Left renal cortex interstitium (tissue), 4 donors: ENCODE measurements at regions not wholly inside any gene's neighbourhood (a gene's known extent, or its start where the extent isn't known, plus 50 kb on each side); places are given as distances from the start of the nearest gene placed in this dataset.
"Not testable (repeated sequence)": the region's sequence is repeated elsewhere in the genome, so short reads cannot be mapped to it uniquely, and the experiment has no call there.

Experiments
- DNase-seq, 4 donors: peaks; one replicate each; pipeline ENCODE4 v3.0.0-alpha.2; 2013; ENCODE audit warnings: low read depth in 4 of 4, low spot score in 2 of 4, missing footprints in 1 of 4

DNA sequence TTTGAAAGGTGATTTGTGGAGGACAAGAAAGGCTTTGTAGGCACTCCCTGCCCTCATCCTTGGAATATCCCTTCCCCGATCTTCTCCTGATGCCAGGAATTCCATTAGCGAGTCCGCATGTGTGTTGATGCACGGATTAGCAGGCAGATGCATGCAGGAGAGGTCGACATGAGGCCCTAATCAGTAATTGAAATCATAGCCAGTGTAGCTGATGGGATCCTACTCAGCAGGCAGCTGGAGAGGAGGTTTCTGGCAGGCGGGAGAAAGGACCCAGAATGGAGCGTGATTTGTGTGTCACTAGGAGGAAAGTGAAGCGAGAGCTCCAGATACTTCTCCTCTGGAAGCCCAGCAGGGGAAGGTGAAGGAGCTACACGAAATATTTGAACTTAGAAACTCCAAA, 196.3 kb upstream of the CDH11 start:
- DNase-seq, result no peak

DNA sequence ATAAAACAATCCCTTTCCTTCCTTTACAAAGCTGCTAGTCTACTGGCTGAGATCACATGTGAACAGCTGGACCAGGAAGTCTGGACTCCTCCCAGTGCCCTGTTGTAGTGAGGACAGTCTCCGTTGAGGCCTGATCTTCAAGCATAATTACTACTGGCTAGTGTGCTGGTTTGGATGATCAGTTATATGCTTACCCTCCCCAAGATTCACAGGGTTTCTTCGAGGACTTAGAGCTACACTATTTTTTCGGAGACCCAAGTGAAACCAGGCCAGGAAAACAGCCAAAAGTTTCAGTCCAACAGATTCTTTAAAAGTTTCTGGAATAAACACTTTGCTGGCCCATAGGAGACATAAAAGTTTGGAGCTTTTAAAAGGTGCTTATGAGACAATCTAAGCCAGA, 194.9 kb upstream of the CDH11 start:
- no peak for DNase-seq

DNA sequence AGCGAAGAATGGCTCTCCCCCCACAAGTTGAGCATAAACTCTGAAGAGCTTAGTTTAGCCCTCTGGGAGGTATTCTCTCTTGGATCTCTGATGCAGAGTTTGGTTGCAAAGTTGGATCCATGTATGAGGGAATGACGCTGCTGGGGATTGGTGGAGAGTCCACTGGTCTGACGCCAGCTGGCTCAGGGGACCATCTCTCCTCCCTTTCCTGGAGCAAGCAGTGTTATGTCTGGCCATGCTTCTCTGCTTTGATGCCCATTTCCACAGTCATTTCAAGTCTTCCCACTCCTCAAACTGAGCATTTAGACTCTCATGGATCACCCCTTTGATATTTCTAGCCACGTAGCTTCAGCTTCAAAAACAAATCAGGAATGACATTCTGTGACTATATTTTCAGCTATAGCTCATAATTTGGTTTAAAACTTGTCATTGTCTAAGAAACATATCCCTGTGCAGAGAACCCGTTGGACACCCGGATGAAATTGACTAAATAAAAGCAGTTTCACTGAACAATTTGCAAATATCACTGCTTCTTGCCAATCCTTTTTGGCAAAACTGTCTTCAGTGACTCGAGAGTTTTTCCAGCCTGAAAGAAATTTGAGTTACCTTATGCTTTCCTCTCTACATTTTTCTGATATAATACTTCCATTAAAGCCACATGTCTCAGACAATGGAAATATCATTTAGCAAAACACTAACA, 193.4 kb upstream of the CDH11 start:
- DNase-seq, result no peak

DNA sequence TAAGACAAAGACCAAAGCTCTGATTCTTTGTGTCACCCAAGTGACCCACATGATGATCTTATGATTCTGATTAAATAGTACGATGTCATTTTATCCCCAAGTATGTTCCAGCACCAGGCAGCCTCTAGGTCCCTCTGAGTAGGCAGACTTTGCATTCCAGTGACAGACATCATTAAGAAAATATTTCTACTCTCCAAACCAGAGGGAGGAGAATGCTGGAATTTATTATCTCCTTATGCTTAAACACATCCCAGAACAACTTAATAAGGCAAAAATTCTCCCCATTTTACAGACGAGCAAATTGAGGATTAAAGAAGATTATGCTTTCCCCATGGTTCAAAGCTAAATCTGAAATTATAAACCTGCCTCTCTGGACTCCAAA, 192.8 kb upstream of the CDH11 start:
- no peak for DNase-seq

DNA sequence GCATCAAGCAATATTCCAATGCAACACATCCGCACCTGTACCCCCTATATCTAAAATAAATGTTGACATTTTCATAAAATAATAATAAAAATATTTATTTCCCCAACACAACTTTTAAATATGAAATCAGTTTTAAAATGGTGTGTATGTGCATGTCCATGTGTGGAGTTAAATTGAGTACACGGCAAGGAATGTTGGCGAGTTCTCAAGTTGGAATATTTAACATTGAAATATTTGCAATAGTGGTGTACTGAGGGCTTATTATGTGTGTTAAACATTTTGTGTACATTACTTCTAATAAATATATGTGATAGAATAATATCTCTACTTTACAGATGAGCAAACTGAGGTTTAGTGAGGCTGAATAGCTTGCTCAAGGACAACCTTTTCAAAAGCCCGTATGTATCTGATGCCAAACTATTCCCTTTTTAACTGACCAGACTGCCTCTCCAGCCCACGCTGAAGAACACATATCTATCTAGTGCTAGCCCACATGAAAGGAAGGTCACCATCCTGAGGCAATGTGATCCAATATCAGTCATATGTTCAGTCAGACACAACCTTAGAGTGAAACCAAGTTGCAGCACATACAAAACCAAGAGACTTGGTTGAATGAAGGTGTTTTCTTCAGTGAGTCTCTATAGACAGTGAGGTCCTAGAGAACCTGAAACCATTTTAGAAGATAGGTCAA, 192.2 kb upstream of the CDH11 start:
- no peak for DNase-seq

DNA sequence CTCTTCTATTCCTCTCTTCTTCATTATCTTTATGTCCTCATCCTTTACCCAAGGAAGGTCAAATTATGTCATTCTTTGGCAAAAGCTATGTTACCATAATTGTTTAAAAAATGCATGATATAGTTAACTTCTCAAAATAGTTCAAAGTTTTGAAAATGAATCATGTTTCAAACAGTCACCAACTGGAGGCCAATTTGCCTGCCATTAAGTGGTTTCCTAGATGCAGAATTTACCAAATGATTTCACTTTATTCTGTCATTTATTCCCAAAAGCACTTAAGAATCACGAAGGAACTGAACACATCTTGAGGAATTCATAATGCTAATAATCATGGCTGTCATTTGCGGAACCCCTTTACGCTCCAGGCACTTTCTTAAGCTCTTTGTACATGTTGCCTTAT, 190.9 kb upstream of the CDH11 start:
- no peak for DNase-seq

DNA sequence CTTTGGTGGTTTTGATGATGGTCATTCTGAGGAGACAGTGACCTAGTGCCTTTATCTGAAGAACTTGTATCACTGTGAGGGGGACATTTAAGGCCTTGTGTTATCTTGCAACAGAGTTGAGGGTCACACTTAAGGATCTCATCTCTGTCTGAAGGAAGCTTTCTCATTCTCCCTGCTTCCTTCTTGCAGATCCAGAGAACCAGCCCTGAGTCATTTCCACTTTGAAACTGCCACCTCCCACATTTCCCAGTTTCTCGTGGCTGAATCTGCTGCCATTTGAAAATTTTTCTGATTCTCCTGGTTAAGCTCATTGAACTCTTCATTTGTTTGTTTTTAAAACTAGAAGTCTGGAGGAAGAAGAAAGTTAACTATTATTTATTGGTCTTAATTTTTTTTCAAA, 190.2 kb upstream of the CDH11 start:
- DNase-seq, result no peak

DNA sequence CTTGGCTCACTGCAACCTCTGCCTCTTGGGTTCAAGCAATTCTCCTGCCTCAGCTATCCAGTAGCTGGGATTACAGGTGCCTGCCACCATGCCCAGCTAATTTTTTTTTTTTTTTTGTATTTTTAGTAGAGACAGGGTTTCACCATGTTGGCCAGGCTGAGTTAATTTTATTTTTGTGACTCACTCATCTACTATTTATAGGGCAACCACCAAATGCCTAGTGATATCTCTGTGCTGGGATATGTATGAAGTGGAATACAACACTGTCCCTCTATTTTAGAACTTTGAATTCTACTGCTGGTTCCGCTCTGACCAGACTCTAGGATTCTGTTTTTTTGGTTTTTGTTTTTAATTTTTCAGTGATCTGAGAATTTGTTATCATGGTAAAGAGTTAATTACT, 188.6 kb upstream of the CDH11 start:
- DNase-seq, result not testable (repeated sequence)

DNA sequence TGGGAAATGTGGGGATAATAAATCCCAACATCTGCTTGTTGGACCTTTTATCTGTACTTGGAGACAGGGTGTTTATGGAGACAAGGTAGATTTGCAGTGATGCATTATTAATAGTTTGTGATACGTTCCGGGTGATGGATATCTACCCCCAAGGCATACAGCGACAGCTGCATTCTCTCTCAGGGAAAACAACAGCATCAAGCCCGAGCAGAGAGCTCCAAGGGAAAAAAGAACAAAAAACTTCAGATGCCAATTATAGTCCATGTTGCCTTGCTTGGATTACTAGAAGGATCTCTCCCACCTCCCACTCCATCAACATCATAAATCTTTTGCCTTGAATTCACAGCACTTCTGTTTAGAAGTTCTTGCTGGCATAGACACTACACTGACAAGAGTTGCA, 187.5 kb upstream of the CDH11 start:
- DNase-seq, result peak in 1 of 4 donors; percentile 39

DNA sequence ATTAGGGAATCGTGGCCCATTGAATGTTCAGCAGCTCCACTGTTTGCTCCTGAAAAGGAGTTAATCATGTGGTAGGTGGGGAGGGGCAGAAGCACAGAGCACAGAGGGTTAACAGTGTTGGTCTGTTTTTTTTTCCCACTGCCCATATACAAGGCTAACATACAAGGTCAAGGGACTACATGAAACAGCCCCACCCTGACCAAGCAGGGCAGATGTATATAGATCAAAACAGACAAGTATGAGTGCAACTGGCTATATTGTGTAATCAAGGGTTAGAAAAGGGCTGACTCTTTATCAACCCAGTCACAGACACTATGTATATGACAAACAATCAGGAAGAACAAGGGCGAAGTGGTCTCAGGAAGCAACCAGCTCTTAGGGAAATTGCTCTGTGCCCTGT, 186.6 kb upstream of the CDH11 start:
- DNase-seq, result no peak

DNA sequence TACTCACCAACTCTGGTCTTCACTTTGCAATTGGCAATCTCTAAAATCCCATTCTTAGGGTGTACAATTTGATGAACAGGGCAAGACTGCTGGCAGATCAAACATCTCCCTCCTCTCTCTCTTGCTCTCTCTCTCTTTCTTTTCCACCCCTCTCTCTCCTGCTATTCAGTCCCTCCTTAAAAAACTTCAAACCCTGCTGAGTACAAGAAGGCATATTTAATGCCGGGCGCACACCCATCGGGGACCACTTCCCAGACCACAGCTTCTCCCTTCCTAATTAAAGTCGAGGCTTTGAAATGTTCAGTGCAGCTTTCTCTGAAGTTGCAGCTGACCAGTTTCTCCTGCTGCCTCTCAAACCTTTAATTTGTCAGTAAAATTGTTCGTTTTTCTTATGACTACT, 185.4 kb upstream of the CDH11 start:
- DNase-seq, result no peak

DNA sequence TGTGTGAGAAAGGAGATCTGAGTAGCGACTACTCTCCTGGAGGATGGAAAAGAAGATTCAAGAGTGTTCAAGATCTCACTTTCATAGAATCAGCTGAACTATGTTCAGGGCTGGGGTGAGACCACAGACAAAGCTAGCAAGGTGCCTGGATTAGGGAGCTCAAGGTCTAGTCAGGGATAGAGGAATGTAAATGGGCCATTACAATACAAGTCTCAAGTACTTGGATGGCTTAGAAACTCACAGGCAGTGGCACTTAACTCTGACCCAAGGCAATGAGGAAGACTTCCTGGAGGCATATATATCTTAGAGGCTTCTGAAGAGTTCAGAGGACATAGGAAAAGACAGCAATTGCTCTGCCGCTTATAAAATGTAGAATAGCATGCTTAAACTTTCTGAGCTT, 184.9 kb upstream of the CDH11 start:
- DNase-seq, result no peak

DNA sequence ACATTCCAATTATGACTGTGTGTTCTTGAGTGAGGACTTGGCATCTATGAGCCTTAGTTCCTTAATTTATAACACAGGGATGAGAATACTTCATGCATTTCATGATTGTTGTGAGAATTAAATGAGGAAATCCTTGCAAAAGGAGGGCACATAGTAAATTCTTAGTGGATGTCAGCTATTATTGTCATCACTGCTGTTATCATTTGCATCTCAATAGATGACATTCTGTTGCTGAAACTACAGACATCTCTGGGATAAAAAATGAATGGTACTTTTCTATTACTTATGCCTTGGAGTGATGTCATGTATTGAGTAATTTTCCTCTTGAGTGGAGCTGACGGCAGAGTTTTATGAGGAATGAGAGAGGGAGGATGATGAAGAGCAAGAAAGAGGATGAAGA, 184.4 kb upstream of the CDH11 start:
- DNase-seq, result no peak

DNA sequence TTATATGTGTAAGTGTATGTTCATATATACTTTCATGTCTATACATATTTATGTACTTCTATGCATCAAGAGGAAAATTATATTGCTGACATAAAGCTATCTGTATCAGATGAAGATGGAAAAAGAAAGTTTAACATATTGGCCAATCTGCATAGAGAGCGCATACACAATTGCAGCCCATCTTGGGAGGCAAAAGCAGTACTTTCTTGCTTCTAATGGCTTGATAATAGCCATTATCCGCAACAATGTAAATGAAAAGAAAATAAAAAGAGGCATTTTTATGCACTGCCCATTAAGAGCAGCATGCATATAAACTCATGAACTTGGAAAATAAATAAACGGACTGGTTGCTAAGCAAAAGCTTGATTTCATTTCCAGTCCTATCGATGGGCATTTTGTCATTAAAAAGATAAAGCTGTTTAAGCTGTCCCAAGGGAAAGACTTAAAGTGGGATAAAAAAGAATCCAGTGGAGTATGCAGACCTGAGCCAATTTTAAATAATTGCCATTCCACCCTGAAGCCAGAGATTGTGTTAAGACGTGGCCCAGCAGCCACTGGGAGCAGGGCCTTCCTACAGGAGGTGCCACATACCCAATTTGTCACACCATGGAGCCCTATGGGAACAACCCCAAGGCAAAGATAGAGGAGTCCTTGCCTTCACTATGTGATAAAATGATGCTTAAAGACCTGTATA, 183.6 kb upstream of the CDH11 start:
- DNase-seq, result peak in 1 of 4 donors; percentile 32

DNA sequence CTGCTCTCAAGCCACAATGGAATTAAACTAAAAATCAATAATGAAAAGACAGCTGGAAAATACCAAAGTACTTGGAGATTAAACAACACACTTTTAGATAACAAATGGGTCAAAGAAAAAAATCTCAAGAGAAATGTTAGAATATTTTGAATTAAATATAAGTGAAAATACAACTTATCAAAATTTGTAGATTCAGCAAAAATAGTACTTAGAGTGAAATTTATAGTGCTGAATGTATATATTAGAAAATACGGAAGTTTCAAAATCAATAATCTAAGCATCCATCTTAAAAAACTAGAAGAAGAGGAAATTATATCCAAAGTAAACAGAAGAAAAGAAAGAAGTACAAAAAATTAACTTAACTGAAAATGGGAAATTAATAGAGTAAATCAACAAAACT, 179.2 kb upstream of the CDH11 start:
- DNase-seq, result no peak

DNA sequence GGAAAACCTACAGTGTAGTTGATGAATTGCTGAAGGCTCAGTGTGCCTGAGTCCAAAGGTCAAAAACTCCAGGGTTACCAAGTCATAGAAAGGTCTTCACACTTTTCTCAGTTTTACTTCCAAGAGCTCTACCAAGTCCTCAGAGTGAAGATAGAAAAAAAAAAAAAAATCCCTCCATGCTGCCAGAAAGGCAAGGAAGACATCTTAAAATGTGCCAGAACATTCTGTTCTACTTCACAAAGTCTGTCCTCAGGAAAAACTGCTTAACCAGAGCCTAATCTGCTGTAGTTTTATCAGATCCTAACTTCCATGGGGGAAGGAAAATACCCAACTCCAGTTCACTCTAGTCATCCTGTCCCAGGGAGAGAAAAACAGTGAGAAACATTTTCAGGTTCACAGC, 175.6 kb upstream of the CDH11 start:
- no peak for DNase-seq

DNA sequence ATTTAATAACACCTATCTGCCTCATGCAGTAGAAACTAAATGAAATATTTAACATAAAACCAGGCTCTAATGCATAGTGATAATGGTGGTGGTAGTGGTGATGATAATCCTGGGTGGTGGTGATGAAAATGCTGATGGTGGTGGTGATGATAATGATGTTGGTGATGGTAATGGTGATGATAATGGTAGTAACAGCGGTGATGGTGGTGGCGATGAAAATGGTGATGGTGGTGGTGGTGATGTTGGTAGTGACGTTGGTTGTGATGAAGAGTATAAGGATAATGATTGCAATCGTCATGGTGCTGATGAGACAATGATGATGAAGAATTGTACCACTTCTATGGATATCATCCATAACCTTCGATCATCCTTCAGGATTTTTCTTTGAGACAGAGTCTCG, 173.7 kb upstream of the CDH11 start:
- DNase-seq, result no peak

DNA sequence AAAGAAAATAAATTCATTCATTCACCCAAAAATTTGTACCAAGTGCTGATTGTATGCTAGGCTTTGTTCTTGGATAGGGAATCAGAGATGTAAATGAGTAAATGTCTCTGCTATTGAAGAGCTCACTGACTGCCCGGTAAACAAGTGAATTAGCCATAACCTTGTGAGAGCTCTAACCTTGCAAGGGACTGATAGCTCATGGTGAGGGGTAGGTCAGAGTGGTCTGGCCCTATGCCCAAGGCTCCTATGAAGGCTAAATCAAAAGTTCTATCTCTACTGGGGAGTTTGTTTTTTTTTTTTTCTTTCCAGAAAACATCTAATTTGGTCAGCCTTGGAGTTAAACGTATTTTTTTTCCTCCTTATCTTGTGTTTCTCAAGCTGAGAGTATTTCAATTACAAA, 172.8 kb upstream of the CDH11 start:
- no peak for DNase-seq

DNA sequence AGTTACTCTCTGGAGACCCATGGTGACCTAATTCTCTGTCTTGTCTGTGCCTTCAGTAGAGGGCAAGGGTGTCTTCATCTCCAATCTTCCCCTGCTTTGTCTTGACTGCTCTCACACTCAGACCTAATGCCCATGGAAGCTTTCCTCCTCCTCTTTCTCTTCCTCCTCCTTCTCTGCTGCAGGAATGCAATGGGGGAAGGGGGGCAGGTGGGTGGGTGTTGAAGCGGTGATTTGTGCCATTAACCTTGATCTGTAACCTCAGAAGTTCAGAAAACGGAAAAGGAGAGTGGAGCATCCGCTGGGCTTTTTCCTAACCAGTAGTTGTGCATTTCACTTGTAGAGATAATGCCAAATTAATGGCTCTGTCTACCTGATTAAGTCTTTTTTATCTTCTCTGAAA, 172.3 kb upstream of the CDH11 start:
- DNase-seq, result no peak

DNA sequence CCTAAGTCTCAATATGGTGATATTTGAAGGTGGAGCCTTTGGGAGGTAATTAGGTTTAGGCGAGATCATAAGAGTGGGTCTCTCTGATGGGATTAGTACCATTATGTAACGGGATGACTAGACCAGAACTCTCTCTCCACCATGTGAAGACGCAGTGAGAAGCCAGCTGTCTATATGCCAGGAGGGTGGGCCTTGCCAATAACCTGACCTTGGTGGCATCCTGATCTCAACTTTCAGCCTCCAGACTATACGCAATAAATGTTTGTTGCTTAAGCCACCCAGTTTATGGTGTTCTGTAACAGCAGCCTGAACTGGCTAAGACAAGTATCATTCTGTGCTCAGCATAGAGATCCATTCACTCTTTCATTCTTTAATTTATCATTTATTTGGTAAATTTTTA, 167.2 kb upstream of the CDH11 start:
- DNase-seq, result no peak

DNA sequence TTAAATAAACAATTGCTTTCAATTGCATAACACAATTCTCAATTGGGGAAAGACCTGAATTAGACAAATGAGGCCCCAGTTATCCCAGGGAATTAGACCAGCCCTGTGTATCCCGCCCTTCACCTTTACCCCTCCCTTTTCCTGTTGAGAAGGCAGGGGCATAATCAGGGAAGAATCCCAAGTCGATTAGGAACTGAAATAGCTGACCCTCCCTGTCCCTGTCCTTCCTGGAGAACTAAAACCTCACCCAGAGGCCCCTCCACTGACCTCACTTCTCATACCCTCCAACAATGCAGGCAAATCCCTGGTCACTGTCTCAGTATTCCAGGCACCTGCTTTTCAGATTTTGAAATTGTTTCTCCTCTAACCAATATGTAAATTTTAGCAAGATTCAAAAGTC, 165.4 kb upstream of the CDH11 start:
- DNase-seq, result no peak
